ENCODE measurements at regions not wholly inside any gene's neighbourhood (a gene's known extent, or its start where the extent isn't known, plus 50 kb on each side); places are given as distances from the start of the nearest gene placed in this dataset.
A peak's percentile ranks its signal among the peaks of the same experiment; 100 is the strongest.

DNA sequence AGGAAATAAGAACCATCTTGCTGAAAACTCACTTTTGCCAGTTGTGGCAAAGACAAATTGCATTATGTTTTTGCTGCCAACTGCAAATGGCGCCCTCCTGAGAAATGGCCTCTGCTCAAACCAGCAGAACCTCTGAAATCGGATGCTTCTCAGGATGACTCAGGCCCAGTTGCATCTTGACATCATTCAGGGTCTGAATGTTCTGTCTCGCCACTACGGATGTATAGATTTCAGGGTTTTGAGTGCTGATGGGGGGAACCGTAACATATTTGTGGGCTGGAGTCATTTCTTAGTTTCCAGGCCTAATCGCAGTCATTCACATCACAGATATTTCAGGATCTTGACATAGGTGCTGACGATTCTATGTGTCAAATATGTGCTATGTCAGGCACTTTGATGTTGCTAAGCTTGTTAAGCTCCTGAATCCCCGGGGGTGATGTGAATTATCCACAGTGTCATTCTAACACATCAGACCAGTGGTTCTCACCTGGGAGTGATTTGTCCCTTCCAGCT lies 207.1 kb downstream of the NFATC2 start:
- no peak overlapping the region for H3K4me3 ChIP-seq (replicated peaks in 1 of 2; ENCODE audit: low read depth in 2 of 2, low read length in 2 of 2)
- TF ChIP-seq, protein P1, sequence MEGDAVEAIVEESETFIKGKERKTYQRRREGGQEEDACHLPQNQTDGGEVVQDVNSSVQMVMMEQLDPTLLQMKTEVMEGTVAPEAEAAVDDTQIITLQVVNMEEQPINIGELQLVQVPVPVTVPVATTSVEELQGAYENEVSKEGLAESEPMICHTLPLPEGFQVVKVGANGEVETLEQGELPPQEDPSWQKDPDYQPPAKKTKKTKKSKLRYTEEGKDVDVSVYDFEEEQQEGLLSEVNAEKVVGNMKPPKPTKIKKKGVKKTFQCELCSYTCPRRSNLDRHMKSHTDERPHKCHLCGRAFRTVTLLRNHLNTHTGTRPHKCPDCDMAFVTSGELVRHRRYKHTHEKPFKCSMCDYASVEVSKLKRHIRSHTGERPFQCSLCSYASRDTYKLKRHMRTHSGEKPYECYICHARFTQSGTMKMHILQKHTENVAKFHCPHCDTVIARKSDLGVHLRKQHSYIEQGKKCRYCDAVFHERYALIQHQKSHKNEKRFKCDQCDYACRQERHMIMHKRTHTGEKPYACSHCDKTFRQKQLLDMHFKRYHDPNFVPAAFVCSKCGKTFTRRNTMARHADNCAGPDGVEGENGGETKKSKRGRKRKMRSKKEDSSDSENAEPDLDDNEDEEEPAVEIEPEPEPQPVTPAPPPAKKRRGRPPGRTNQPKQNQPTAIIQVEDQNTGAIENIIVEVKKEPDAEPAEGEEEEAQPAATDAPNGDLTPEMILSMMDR (IDR thresholded peaks at IDR 0.05; ENCODE audit: low read depth, low read length) = no peak
- DNase-seq (ENCODE audit: low read depth in 2 of 2) = peak; percentile 90 to 99

- no peak overlapping the region for H3K4me3 ChIP-seq (replicated peaks in 1 of 2; ENCODE audit: low read depth in 2 of 2, low read length in 2 of 2)
- DNase-seq (ENCODE audit: low read depth in 2 of 2) = no peak
- TF ChIP-seq, protein P1 (IDR thresholded peaks at IDR 0.05; ENCODE audit: low read depth, low read length) = no peak
Measured at GRCh38 chr20:51334609-51335008, 207.9 kb downstream of the NFATC2 start.

DNA sequence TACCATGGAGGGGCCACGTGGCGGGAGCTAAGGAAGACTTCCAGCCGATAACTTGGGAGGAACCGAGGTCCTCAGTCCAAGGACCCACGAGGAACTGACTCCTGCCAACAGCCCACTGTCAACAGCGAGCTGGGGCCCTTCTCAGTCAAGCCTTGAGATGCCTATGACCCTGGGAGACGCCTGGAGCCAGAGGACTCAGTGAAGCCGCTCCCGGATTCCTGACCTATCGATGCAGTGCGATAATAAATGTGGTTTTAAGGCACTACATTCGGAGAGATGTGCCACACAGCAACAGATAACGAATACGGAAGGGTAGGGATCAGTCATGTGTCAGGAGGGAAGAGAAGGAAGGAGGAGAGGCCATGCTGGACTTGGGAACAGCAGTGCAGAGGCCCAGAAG lies 208.5 kb downstream of the NFATC2 start:
- TF ChIP-seq, protein P1 (IDR thresholded peaks at IDR 0.05; ENCODE audit: low read depth, low read length) = no peak
- no peak overlapping the region for H3K4me3 ChIP-seq (replicated peaks in 1 of 2; ENCODE audit: low read depth in 2 of 2, low read length in 2 of 2)
- no peak for DNase-seq (ENCODE audit: low read depth in 2 of 2)

- TF ChIP-seq, protein P1 (IDR thresholded peaks at IDR 0.05; ENCODE audit: low read depth, low read length) = no peak
- no peak for DNase-seq (ENCODE audit: low read depth in 2 of 2)
Measured at GRCh38 chr20:51333446-51333845, 209.1 kb downstream of the NFATC2 start.

GRCh38 chr20:51331481-51331880 lies 211.0 kb downstream of the NFATC2 start:
- peak; percentile 41 to 44 for DNase-seq (ENCODE audit: low read depth in 2 of 2)
- TF ChIP-seq, protein P1 (IDR thresholded peaks at IDR 0.05; ENCODE audit: low read depth, low read length) = no peak

More at GRCh38 chr20:51333446-51333845, 209.1 kb downstream of the NFATC2 start:
- H3K4me3 ChIP-seq (replicated peaks in 1 of 2; ENCODE audit: low read depth in 2 of 2, low read length in 2 of 2) = no peak overlapping the region

DNA sequence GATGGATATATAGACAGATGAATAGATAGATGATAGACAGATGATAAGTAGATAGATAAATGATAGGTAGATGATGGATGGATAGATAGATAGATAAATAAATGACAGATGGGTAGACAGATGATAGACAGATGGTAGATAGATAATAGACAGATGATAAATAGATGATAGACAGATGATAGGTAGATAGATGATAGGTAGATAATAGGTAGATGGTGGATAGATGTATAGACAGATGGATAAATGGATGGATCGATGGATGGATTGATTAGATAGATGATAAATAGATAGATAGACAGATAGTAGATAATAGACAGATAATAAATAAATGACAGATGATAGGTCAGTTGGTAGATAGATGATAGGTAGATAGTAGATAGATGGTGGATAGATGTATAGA lies 212.7 kb downstream of the NFATC2 start:
- H3K4me3 ChIP-seq (replicated peaks in 1 of 2; ENCODE audit: low read depth in 2 of 2, low read length in 2 of 2) = no peak overlapping the region
- DNase-seq (ENCODE audit: low read depth in 2 of 2) = no peak
- TF ChIP-seq, protein P1 (IDR thresholded peaks at IDR 0.05; ENCODE audit: low read depth, low read length) = no peak

More at GRCh38 chr20:51331481-51331880, 211.0 kb downstream of the NFATC2 start:
- no peak overlapping the region for H3K4me3 ChIP-seq (replicated peaks in 1 of 2; ENCODE audit: low read depth in 2 of 2, low read length in 2 of 2)

Data from cardiac fibroblast (primary cell).